Ectodermal cell (in vitro differentiated cells): ENCODE measurements at regions not wholly inside any gene's neighbourhood (a gene's known extent, or its start where the extent isn't known, plus 50 kb on each side); places are given as distances from the start of the nearest gene placed in this dataset.
"Not testable (repeated sequence)": the region's sequence is repeated elsewhere in the genome, so short reads cannot be mapped to it uniquely, and the experiment has no call there.

Source experiments
- H3K27ac ChIP-seq: 2 replicates; pipeline ENCODE4 v1.7.0; 2013; ENCODE audit warnings: mild to moderate bottlenecking, low read depth, low read length; ENCODE audit not compliant: insufficient read depth, poor library complexity, severe bottlenecking
- H3K27me3 ChIP-seq: 2 replicates; pipeline ENCODE4 v1.7.0; 2013; ENCODE audit warnings: mild to moderate bottlenecking, low read length; ENCODE audit not compliant: insufficient read depth, control insufficient read depth, poor library complexity, severe bottlenecking
- H3K36me3 ChIP-seq: one replicate; pipeline ENCODE4 v1.7.0; 2013; ENCODE audit warnings: low read length; ENCODE audit not compliant: control insufficient read depth, insufficient read depth
- H3K4me1 ChIP-seq: one replicate; pipeline ENCODE4 v1.7.0; 2013; ENCODE audit warnings: low read length; ENCODE audit not compliant: control insufficient read depth, insufficient read depth
- H3K4me3 ChIP-seq: 2 replicates; pipeline ENCODE4 v1.7.0; 2013; ENCODE audit warnings: low read depth, low read length, control low read depth; ENCODE audit not compliant: insufficient read depth
- H3K9me3 ChIP-seq: 2 replicates; pipeline ENCODE4 v1.7.0; 2013; ENCODE audit warnings: mild to moderate bottlenecking, low read length, moderate library complexity; ENCODE audit not compliant: control insufficient read depth
- WGBS, 2 experiments: methylation state at CpG; one replicate each; pipeline ENCODE4 v1.1.7; 2013; ENCODE audit warnings: missing lambda C conversion rate in 2 of 2; 5-methylcytosine and 5-hydroxymethylcytosine counted together

DNA sequence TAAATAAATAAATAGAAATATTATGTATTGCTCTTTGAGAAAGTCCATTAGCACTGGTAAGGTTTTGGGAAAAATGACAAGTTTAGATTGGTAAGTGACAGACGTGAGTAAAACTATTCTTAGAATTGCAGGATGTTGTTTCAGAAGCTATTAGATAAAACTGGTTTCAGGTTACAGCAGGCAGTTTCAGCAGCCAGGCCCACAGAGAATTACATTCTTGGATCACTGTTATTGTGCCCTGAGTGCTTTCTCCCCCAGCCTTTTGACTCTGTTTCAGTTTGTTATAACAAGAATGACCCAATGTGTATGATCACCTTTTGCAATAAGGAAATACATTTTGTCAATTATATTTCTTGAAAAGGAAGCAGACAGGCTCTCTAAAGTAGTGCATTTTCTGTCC, 86.5 kb downstream of the DKK1 start:
- Histone ChIP-seq H3K4me3 (no peak overlapping the region), H3K9me3 (no peaks in the 10 kb centered on the region), H3K36me3 (no peaks in the 10 kb centered on the region), H3K27me3 (no peaks in the 10 kb centered on the region), H3K4me1 (no peaks in the 10 kb centered on the region), H3K27ac (no peak overlapping the region)
- WGBS, 2 experiments, result 93 to 94% methylated on average over 1 of the region's 1 CpG

DNA sequence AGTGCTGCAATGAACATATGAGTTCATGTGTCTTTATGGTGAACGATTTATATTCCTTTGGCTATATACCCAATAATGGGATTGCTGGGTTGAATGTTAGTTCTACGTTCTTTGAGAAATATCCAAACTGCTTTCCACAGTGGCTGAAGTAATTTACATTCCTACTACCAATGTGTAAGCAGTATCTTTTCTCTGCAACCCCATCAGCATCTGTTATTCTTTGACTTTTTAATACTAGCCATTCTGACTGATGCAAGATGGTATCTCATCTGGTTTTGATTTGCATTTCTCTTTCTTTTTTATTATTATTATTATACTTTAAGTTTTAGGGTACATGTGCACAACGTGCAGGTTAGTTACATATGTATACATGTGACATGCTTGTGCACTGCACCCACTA, 89.7 kb downstream of the DKK1 start:
- not testable (repeated sequence) for H3K4me1 ChIP-seq, H3K9me3 ChIP-seq, H3K4me3 ChIP-seq, H3K36me3 ChIP-seq, H3K27me3 ChIP-seq, H3K27ac ChIP-seq
- 79 to 88% methylated on average over 2 to 3 of the region's 3 CpGs for WGBS, 2 experiments

DNA sequence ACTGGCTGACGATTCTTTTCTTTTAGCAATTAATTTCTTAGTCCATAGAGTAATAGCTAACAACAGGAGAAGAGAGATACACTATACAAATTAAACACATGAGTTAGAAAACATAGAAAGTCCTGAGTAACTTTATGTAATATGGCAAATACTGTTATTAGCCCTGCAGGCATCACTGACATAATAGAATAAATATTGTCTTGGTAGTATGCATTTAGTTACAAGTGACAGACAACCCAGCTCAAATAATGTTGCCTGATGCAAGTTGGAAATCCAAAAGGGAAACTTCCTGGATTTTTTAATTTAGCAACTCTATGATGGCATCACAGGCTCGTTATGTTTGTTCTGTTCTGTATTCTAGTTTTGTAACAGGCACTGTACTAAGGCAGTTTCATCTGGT, 95.1 kb downstream of the DKK1 start:
- Histone ChIP-seq H3K9me3 (no peaks in the 10 kb centered on the region), H3K27me3 (no peaks in the 10 kb centered on the region), H3K36me3 (no peaks in the 10 kb centered on the region), H3K4me1 (no peaks in the 10 kb centered on the region), H3K27ac (no peak overlapping the region), H3K4me3 (no peak overlapping the region)
- WGBS, 2 experiments, result 75 to 94% methylated on average over 2 of the region's 2 CpGs

DNA sequence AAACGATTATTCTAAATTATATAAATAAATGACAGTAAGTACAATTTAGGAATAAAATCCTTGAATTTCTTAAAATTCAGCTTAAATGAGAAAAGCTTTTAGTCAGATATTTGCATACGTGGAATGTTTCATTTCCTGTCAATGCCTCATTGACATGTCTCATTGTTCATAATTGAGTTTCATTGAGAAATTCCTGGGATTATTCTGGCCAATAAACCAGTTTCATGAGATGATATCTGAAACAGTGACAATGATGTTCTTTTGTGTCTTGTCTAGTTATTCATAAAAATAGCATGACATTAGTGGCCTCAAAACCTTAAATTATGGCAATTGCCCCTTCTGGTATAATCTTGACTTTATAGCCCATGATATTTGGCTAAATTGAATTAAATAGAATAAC, 95.8 kb downstream of the DKK1 start:
- Histone ChIP-seq H3K4me3 (no peak overlapping the region), H3K27me3 (no peaks in the 10 kb centered on the region), H3K9me3 (no peaks in the 10 kb centered on the region), H3K27ac (no peak overlapping the region), H3K4me1 (no peaks in the 10 kb centered on the region), H3K36me3 (no peaks in the 10 kb centered on the region)
- WGBS, 2 experiments, result 93 to 100% methylated on average over 1 of the region's 2 CpGs

DNA sequence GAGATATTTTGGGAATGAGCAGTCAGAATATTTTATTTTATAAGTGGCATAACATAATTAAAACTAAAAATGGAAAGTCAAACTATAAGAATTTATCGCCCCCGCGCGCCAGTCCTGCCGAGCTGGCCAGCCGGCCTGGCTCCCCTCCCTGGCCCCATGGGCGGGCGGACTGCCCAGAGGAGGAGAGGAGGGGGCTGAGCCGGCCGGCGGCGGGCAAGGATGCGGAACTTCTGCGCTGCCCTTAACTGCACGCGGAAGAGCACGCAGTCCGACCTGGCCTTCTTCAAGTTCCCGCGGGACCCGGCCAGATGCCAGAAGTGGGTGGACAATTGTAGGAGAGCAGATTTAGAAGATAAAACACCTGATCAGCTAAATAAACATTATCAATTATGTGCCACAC, 96.8 kb downstream of the DKK1 start:
- H3K27me3 ChIP-seq, result no peaks in the 10 kb centered on the region
- H3K9me3 ChIP-seq, result no peaks in the 10 kb centered on the region
- H3K27ac ChIP-seq, result no peak overlapping the region
- H3K36me3 ChIP-seq, result no peaks in the 10 kb centered on the region
- 94 to 96% methylated on average over 21 of the region's 21 CpGs for WGBS, 2 experiments
- no peaks in the 10 kb centered on the region for H3K4me1 ChIP-seq
- no peak overlapping the region for H3K4me3 ChIP-seq

- H3K36me3 ChIP-seq, result no peaks in the 10 kb centered on the region
- H3K4me1 ChIP-seq, result no peaks in the 10 kb centered on the region
- no peak overlapping the region for H3K4me3 ChIP-seq
- H3K27me3 ChIP-seq, result no peaks in the 10 kb centered on the region
- no peak overlapping the region for H3K27ac ChIP-seq
- H3K9me3 ChIP-seq, result no peaks in the 10 kb centered on the region
These were observed 105.2 kb downstream of the DKK1 start for GRCh38 chr10:52419281-52419680.

GRCh38 chr10:52420656-52421055, 106.6 kb downstream of the DKK1 start:
- Histone ChIP-seq H3K27me3 (no peaks in the 10 kb centered on the region), H3K27ac (no peak overlapping the region), H3K4me3 (no peak overlapping the region), H3K36me3 (no peaks in the 10 kb centered on the region), H3K9me3 (no peaks in the 10 kb centered on the region), H3K4me1 (no peaks in the 10 kb centered on the region)
- WGBS, 2 experiments, result 93% methylated on average over 4 of the region's 4 CpGs

GRCh38 chr10:52423369-52423768, 109.3 kb downstream of the DKK1 start:
- Histone ChIP-seq H3K4me3 (no peak overlapping the region), H3K9me3 (no peaks in the 10 kb centered on the region), H3K27ac (no peak overlapping the region), H3K27me3 (no peaks in the 10 kb centered on the region), H3K36me3 (no peaks in the 10 kb centered on the region), H3K4me1 (no peaks in the 10 kb centered on the region)
- WGBS, 2 experiments, result 84 to 95% methylated on average over 4 of the region's 4 CpGs

GRCh38 chr10:52424341-52424740, 110.3 kb downstream of the DKK1 start:
- H3K27ac ChIP-seq, result no peak overlapping the region
- 91 to 92% methylated on average over 3 of the region's 3 CpGs for WGBS, 2 experiments
- H3K36me3 ChIP-seq, result no peaks in the 10 kb centered on the region
- no peak overlapping the region for H3K4me3 ChIP-seq
- H3K27me3 ChIP-seq, result no peaks in the 10 kb centered on the region
- no peaks in the 10 kb centered on the region for H3K9me3 ChIP-seq
- no peaks in the 10 kb centered on the region for H3K4me1 ChIP-seq

DNA sequence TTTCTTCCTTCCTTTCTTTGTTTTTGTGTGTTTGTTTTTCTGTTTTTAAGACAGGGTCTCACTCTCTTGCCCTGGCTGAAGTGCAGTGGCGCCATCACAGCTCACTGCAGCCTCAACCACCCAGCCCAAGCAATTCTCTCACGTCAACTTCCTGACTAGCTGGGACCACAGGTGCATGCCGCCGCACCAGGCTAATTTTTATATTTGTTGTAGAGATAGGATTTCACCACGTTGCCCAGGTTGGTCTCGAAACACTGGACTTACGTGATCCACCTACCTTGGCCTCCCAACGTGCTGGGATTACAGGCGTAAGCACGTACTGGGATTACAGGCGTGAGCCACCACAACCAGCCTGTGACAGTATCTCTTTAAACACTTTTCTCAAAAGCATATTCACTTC, 120.7 kb downstream of the DKK1 start:
- no peak overlapping the region for H3K27ac ChIP-seq
- H3K9me3 ChIP-seq, result no peaks in the 10 kb centered on the region
- H3K27me3 ChIP-seq, result no peaks in the 10 kb centered on the region
- 92 to 95% methylated on average over 11 of the region's 11 CpGs for WGBS, 2 experiments
- H3K4me3 ChIP-seq, result no peak overlapping the region
- H3K4me1 ChIP-seq, result no peaks in the 10 kb centered on the region
- no peaks in the 10 kb centered on the region for H3K36me3 ChIP-seq

- no peaks in the 10 kb centered on the region for H3K36me3 ChIP-seq
- H3K9me3 ChIP-seq, result no peaks in the 10 kb centered on the region
- H3K27me3 ChIP-seq, result no peaks in the 10 kb centered on the region
- WGBS, 2 experiments, result 93 to 98% methylated on average over 4 of the region's 5 CpGs
- no peaks in the 10 kb centered on the region for H3K4me1 ChIP-seq
- no peak overlapping the region for H3K4me3 ChIP-seq
- no peak overlapping the region for H3K27ac ChIP-seq
These were observed 122.6 kb downstream of the DKK1 start for GRCh38 chr10:52436664-52437063.
